CD4-positive, alpha-beta memory T cell (primary cell): ENCODE measurements at regions not wholly inside any gene's neighbourhood (a gene's known extent, or its start where the extent isn't known, plus 50 kb on each side); places are given as distances from the start of the nearest gene placed in this dataset.
"Not testable (repeated sequence)": the region's sequence is repeated elsewhere in the genome, so short reads cannot be mapped to it uniquely, and the experiment has no call there.

Experiments used
- CTCF ChIA-PET: fragments of 350-600 bp; sonication (Branson Sonifier 250); formaldehyde crosslinking; loops from one replicate; lab custom pipeline; 2021; ENCODE audit warnings: inconsistent platforms; ENCODE audit not compliant: partially characterized antibody; lab: Charles Lee
- POLR2A ChIA-PET: fragments of 350-600 bp; sonication (Branson Sonifier 250); formaldehyde crosslinking; loops from one replicate; lab custom pipeline; 2021; ENCODE audit not compliant: partially characterized antibody; lab: Charles Lee
- DNase-seq, 5 donors: peaks; one replicate each; pipeline versions ENCODE4 v3.0.0 to v3.0.0-alpha.2; 2020 to 2022; ENCODE audit warnings: mixed read lengths in 1 of 5
- H3K27ac ChIP-seq: one replicate; pipeline ENCODE4 v1.7.0; 2013; ENCODE audit warnings: low read depth, low read length
- H3K27me3 ChIP-seq: 2 replicates; pipeline ENCODE4 v1.7.0; 2013; ENCODE audit warnings: mild to moderate bottlenecking, low read length, moderate library complexity; ENCODE audit not compliant: insufficient read depth
- H3K36me3 ChIP-seq: 2 replicates; pipeline ENCODE4 v1.7.0; 2013; ENCODE audit warnings: mild to moderate bottlenecking, low read length, moderate library complexity; ENCODE audit not compliant: insufficient read depth
- H3K4me1 ChIP-seq: 2 replicates; pipeline ENCODE4 v1.7.0; 2013; ENCODE audit warnings: mild to moderate bottlenecking, low read length, moderate library complexity; ENCODE audit not compliant: insufficient read depth
- H3K4me3 ChIP-seq, 2 donors: one replicate each; pipeline ENCODE4 v1.7.0; 2013; ENCODE audit warnings: low read length in 2 of 2, mild to moderate bottlenecking in 1 of 2
- H3K9me3 ChIP-seq, 2 donors: one replicate each; pipeline ENCODE4 v1.7.0; 2013; ENCODE audit warnings: low read length in 2 of 2, control low read depth in 1 of 2; ENCODE audit not compliant: control insufficient read depth in 1 of 2
- H3K27ac Mint-ChIP-seq, 7 donors: one replicate each; pipeline ENCODE4 v1.8.0; 2020 to 2021; ENCODE audit warnings: mixed read lengths in 7 of 7, mild to moderate bottlenecking in 6 of 7, inconsistent platforms in 3 of 7, moderate library complexity in 3 of 7
- H3K27me3 Mint-ChIP-seq, 2 donors: one replicate each; pipeline ENCODE4 v1.8.0; 2020 to 2021; ENCODE audit warnings: mixed read lengths in 2 of 2
- H3K36me3 Mint-ChIP-seq, 2 donors: one replicate each; pipeline ENCODE4 v1.8.0; 2020 to 2021; ENCODE audit warnings: mixed read lengths in 2 of 2, inconsistent platforms in 1 of 2, mild to moderate bottlenecking in 1 of 2
- H3K4me1 Mint-ChIP-seq, 4 donors: one replicate each; pipeline ENCODE4 v1.8.0; 2020 to 2021; ENCODE audit warnings: mixed read lengths in 4 of 4, mild to moderate bottlenecking in 1 of 4
- H3K4me3 Mint-ChIP-seq, 8 donors: one replicate each; pipeline ENCODE4 v1.8.0; 2020 to 2021; ENCODE audit warnings: mixed read lengths in 8 of 8, mild to moderate bottlenecking in 7 of 8, moderate library complexity in 6 of 8, inconsistent platforms in 3 of 8
- H3K9me3 Mint-ChIP-seq, 8 donors: one replicate each; pipeline ENCODE4 v1.8.0; 2020 to 2021; ENCODE audit warnings: mixed read lengths in 8 of 8, mild to moderate bottlenecking in 5 of 8, inconsistent platforms in 3 of 8, moderate library complexity in 1 of 8
- intact Hi-C: fragments of 100-400 bp; cut with micrococcal nuclease; formaldehyde crosslinking; loops from one replicate; pipeline ENCODE4 v1.15.1; 2023

DNA sequence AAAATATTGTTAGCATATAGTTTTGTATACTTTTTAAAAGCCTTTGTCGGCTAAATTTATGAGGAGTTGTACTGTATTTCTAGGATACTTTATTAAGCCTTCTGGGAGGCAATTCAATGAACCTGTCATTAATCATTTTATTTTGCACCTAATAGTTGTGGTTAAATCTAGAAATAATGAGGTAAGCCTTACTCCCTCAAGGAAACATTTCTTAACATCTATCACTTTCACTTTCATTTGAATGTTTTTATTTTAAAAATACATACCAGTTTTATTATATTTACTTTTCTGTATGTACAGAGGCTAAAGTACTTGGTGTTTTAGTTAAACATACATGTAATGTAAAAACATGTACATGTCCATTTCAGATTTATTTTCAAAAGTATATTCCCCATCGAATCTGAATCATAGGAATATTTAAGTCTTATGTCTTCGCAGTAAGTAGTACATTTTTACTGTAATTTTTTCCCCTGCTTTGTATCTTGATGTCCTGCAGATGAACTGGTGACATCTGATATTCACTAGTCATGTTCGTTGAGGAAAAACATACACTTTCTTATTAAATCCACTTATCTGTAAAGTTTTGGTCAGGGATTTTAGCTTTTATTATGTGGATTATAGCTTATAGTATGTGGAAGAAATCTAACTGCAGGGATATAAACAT, 82.8 kb downstream of the DISP1 start:
- H3K36me3 ChIP-seq = no peaks in the 10 kb centered on the region
- H3K4me3 ChIP-seq = no peak overlapping the region
- no peak overlapping the region for H3K27ac ChIP-seq
- H3K9me3 Mint-ChIP-seq = peaks cover 0 to 12% (median 4%) of the 10 kb centered on the region in 8 donors
- CTCF ChIA-PET = no interaction called here
- H3K4me1 ChIP-seq = peaks cover 15% of the 10 kb centered on the region
- DNase-seq = no peak
- no peaks in the 10 kb centered on the region for H3K9me3 ChIP-seq
- peaks cover 9 to 20% (median 14%) of the 10 kb centered on the region in 4 donors for H3K4me1 Mint-ChIP-seq
- POLR2A ChIA-PET = no interaction called here
- H3K36me3 Mint-ChIP-seq = peaks cover 4 to 13% of the 10 kb centered on the region in 2 donors
- intact Hi-C loops = no loop called here
- H3K27ac Mint-ChIP-seq = peak overlapping the region in 5 of 7 donors; percentile 36 to 85 (median 77)
- H3K4me3 Mint-ChIP-seq = peak overlapping the region; percentile 11 to 72 (median 66)
- no peaks in the 10 kb centered on the region for H3K27me3 Mint-ChIP-seq
- no peaks in the 10 kb centered on the region for H3K27me3 ChIP-seq

DNA sequence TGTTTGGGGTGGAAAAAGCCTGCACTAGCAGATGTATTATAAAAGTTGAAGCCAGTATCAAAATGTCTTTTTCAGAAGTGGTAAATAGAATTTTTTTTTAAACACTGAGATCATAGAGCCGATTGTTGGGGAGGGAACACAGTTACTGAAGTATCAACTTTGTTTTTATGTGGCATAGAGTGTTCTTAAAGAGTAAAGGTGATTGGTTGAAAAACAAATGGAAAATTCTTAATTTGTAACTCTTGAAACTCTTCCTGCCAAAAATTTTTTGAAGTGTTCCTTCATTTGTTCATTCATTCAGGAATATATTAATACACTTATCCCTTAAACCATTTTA, 83.3 kb downstream of the DISP1 start:
- Mint-ChIP-seq H3K4me3 (peak overlapping the region in 7 of 8 donors; percentile 26 to 72 (median 69)), H3K36me3 (peaks cover 4 to 13% of the 10 kb centered on the region in 2 donors), H3K4me1 (peaks cover 9 to 20% (median 14%) of the 10 kb centered on the region in 4 donors), H3K9me3 (peaks cover 0 to 12% (median 4%) of the 10 kb centered on the region in 8 donors), H3K27ac (peak overlapping the region in 4 of 7 donors; percentile 36 to 85 (median 81)), H3K27me3 (no peaks in the 10 kb centered on the region)
- CTCF ChIA-PET = no interaction called here
- H3K27ac ChIP-seq = no peak overlapping the region
- H3K4me1 ChIP-seq = peaks cover 15% of the 10 kb centered on the region
- H3K36me3 ChIP-seq = no peaks in the 10 kb centered on the region
- intact Hi-C loops = no loop called here
- no peak overlapping the region for H3K4me3 ChIP-seq
- DNase-seq = no peak
- no peaks in the 10 kb centered on the region for H3K27me3 ChIP-seq
- no peaks in the 10 kb centered on the region for H3K9me3 ChIP-seq
- POLR2A ChIA-PET = no interaction called here

DNA sequence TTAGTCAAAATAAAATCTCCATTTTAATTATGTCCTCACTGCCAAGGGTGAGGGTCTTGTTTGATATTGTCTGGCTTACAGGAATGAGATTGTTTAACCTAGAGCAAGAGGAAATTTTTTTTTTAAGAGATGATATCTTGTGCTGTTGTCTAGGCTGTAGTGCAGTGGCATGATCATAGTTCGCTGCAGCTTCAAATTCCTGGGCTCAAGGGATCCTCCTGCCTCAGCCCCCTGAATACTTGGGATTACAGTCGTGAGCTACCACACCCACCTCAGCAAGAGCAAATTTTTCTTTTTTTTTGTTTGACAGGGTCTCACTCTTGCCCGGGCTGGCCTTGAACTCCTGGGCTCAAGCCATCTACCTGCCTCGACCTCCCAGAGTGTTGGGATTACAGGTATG, 84.6 kb downstream of the DISP1 start:
- H3K9me3 ChIP-seq = no peaks in the 10 kb centered on the region
- H3K36me3 Mint-ChIP-seq = peaks cover 4 to 13% of the 10 kb centered on the region in 2 donors
- DNase-seq = no peak
- no peaks in the 10 kb centered on the region for H3K27me3 Mint-ChIP-seq
- H3K27ac ChIP-seq = no peak overlapping the region
- H3K36me3 ChIP-seq = no peaks in the 10 kb centered on the region
- no peak overlapping the region for H3K4me3 ChIP-seq
- ChIA-PET CTCF (no interaction called here), POLR2A (no interaction called here)
- H3K4me3 Mint-ChIP-seq = no peak overlapping the region
- intact Hi-C loops = no loop called here
- H3K9me3 Mint-ChIP-seq = peaks cover 0 to 12% (median 4%) of the 10 kb centered on the region in 8 donors
- no peak overlapping the region for H3K27ac Mint-ChIP-seq
- H3K4me1 ChIP-seq = peaks cover 15% of the 10 kb centered on the region
- H3K4me1 Mint-ChIP-seq = peaks cover 9 to 20% (median 14%) of the 10 kb centered on the region in 4 donors
- no peaks in the 10 kb centered on the region for H3K27me3 ChIP-seq

DNA sequence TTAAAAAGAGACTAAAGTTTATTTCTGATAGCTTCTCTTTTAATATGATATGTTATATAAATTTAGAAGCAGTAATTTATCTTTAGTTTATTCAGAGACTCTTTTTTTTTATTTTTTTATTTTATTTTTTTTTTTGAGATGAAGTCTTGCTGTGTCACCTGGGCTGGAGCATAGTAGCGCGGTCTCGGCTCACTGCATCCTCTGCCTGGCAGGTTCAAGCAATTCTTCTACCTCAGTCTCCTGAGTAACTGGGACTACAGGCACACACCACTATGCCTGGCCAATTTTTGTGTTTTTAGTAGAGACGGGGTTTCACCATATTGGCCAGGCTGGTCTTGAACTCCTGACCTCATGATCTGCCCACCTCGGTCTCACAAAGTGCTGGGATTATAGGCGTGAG, 89.6 kb downstream of the DISP1 start:
- Histone ChIP-seq H3K27me3 (no peaks in the 10 kb centered on the region), H3K27ac (no peak overlapping the region), H3K4me3 (no peak overlapping the region), H3K9me3 (no peaks in the 10 kb centered on the region), H3K4me1 (no peaks in the 10 kb centered on the region), H3K36me3 (no peaks in the 10 kb centered on the region)
- peaks cover 0 to 12% (median 6%) of the 10 kb centered on the region in 8 donors for H3K9me3 Mint-ChIP-seq
- peaks cover 4 to 13% of the 10 kb centered on the region in 2 donors for H3K36me3 Mint-ChIP-seq
- intact Hi-C loops = no loop called here
- no peak overlapping the region for H3K4me3 Mint-ChIP-seq
- ChIA-PET POLR2A (no interaction called here), CTCF (no interaction called here)
- H3K27ac Mint-ChIP-seq = no peak overlapping the region
- H3K27me3 Mint-ChIP-seq = no peaks in the 10 kb centered on the region
- DNase-seq = no peak
- H3K4me1 Mint-ChIP-seq = no peaks in the 10 kb centered on the region

DNA sequence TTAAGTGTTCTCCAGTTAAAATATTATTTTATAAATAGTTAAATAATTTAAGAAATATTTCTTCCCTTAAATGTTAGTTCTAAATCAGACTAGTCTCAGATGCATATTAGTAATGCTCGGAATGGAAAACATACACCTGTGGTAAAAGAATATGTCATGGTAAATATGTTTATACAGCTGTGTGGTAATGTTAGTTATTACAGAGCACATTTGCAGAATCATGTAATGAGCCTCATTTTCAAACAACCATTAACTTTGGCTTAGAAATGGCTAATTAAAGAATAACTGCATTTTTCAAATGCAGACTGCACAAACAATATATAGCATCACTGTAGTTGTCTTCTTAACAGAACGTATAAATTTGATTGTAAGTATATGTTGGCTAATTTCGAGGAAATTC, 90.3 kb downstream of the DISP1 start:
- no peaks in the 10 kb centered on the region for H3K4me1 Mint-ChIP-seq

DNA sequence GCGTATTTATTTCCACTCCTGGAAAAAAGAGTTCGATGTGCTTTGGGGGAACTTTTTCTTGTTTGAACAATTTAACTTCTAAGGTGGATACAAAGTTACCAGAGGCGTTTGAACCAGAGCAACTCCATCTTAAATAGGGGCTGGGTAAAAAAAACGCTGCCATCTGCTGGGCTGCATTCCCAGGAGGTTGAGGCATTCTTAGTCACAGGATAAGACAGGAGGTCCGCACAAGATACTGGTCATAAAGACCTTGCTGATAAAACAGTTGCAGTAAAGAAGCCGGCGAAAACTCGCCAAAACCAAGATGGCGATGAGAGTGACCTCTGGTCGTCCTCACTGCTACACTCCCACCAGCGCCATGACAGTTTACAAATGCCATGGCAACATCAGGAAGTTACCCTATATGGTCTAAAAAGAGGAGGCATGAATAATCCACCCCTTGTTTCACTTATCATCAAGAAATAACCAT, 91.5 kb downstream of the DISP1 start:
- H3K9me3 Mint-ChIP-seq, CTCF ChIA-PET, H3K9me3 ChIP-seq, H3K4me3 Mint-ChIP-seq, H3K4me1 ChIP-seq, H3K27me3 Mint-ChIP-seq, DNase-seq, H3K27me3 ChIP-seq, H3K27ac ChIP-seq, H3K36me3 Mint-ChIP-seq, H3K36me3 ChIP-seq, POLR2A ChIA-PET, H3K27ac Mint-ChIP-seq, intact Hi-C loops, H3K4me1 Mint-ChIP-seq, H3K4me3 ChIP-seq: not testable (repeated sequence)

More for the DNA sequence above, 90.3 kb downstream of the DISP1 start:
- no peak overlapping the region for H3K27ac Mint-ChIP-seq
- ChIA-PET POLR2A (interaction anchor here (0.5 kb wide), 1 partner anchor 882 kb away, joined by 3 read pairs; no protein-coding TSS in a partner anchor), CTCF (no interaction called here)
- no peak overlapping the region for H3K4me3 Mint-ChIP-seq
- no peaks in the 10 kb centered on the region for H3K27me3 Mint-ChIP-seq
- Histone ChIP-seq H3K27me3 (no peaks in the 10 kb centered on the region), H3K27ac (no peak overlapping the region), H3K36me3 (no peaks in the 10 kb centered on the region), H3K4me1 (no peaks in the 10 kb centered on the region), H3K9me3 (no peaks in the 10 kb centered on the region), H3K4me3 (no peak overlapping the region)
- H3K9me3 Mint-ChIP-seq = peaks cover 0 to 12% (median 6%) of the 10 kb centered on the region in 8 donors
- DNase-seq = no peak
- intact Hi-C loops = no loop called here
- peaks cover 4 to 13% of the 10 kb centered on the region in 2 donors for H3K36me3 Mint-ChIP-seq

DNA sequence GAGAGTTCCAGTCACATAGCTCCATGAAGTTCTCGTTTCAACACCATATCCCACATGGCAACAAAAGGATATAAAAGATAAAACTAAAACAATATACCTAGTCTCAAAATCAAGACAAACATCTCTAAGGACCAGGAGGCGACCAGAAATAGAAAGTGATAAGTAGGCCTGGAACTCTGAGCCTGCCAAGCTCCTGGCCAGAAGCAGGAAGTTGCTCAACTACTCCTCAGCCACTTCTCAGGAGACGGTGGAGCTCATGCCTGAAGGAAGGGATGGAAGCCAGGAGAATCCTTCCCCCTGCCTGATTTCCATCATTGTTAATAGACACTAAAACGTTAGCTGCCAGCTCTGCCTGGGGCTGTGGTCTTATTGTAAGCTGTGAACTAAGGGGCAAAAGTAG, 94.7 kb downstream of the DISP1 start:
- Histone ChIP-seq H3K4me3 (no peak overlapping the region), H3K9me3 (no peaks in the 10 kb centered on the region), H3K4me1 (no peaks in the 10 kb centered on the region), H3K27me3 (no peaks in the 10 kb centered on the region), H3K27ac (no peak overlapping the region), H3K36me3 (no peaks in the 10 kb centered on the region)
- Mint-ChIP-seq H3K4me1 (peaks cover 0 to 1% (median 0%) of the 10 kb centered on the region in 4 donors), H3K36me3 (no peaks in the 10 kb centered on the region), H3K4me3 (no peak overlapping the region), H3K27me3 (no peaks in the 10 kb centered on the region), H3K9me3 (peaks cover 0 to 3% (median 0%) of the 10 kb centered on the region in 8 donors), H3K27ac (no peak overlapping the region)
- DNase-seq = no peak
- ChIA-PET CTCF (no interaction called here), POLR2A (no interaction called here)
- intact Hi-C loops = no loop called here
